GM12874 (cell line): ENCODE measurements at regions not wholly inside any gene's neighbourhood (a gene's known extent, or its start where the extent isn't known, plus 50 kb on each side); places are given as distances from the start of the nearest gene placed in this dataset.

Experiments
- TF ChIP-seq, protein P1 (sequence below): IDR thresholded peaks from 2 replicates; pipeline ENCODE4 v1.5.1; 2011; ENCODE audit warnings: low read depth, mild to moderate bottlenecking, control low read depth, low read length, moderate library complexity; ENCODE audit not compliant: insufficient read depth

DNA sequence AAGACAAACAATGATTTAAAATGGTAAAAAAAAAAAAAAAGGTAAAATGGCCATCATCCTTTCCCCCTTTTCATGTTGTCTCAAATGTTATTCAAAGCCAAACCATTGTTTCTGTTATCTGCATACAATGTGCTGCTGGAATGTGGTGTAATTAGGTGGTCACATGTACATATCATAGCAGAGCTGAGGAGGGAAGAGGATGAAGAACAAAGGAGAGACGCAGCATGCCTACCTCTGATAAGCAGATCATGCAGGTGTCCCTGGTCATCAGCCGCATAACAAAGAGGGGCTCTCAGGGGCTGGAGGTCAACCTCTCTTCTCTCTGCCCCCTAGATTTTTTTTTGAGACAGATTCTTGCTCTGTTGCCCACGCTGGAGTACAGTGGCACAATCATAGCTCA lies 141.0 kb downstream of the CARTPT start:
- TF ChIP-seq, protein P1, sequence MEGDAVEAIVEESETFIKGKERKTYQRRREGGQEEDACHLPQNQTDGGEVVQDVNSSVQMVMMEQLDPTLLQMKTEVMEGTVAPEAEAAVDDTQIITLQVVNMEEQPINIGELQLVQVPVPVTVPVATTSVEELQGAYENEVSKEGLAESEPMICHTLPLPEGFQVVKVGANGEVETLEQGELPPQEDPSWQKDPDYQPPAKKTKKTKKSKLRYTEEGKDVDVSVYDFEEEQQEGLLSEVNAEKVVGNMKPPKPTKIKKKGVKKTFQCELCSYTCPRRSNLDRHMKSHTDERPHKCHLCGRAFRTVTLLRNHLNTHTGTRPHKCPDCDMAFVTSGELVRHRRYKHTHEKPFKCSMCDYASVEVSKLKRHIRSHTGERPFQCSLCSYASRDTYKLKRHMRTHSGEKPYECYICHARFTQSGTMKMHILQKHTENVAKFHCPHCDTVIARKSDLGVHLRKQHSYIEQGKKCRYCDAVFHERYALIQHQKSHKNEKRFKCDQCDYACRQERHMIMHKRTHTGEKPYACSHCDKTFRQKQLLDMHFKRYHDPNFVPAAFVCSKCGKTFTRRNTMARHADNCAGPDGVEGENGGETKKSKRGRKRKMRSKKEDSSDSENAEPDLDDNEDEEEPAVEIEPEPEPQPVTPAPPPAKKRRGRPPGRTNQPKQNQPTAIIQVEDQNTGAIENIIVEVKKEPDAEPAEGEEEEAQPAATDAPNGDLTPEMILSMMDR = no peak

DNA sequence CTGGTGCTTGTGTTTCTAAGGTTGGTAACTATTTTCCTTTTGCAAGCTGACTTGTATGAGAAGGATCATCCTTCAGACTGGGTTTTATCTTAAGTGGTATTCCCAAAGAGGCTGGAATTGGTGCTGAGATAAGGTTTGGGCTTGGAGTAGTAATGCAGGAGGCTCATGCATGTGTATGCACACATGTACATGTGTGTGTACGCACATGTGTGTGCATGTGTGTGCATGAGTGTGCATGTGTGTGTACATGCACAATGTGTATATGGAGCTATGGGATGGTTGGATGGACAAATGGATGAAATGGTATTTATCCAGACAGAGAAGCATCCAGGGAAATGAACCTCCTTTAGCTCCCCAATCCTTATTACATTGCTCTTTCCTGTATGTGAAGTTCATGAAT lies 142.6 kb downstream of the CARTPT start:
- TF ChIP-seq, protein P1 = no peak

DNA sequence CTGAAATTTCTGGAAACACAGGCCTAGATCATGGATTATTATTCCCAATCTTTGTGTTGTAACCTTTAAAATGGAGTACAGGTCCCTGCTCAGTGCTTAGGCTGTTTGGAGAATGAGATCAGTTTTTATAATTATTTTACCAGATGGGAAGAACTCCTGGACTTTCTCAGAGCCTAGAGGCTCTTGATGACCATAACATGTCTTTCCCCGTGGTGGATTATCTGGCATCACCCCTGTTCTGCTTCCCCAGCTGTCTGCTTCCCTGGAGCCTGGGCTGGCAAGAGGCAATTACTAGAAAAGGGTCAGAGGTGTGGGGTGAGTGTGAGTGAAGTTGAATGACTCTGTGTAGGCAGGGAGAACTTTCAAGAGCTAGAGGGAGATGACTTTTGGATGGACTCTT lies 143.0 kb downstream of the CARTPT start:
- TF ChIP-seq, protein P1 = no peak

DNA sequence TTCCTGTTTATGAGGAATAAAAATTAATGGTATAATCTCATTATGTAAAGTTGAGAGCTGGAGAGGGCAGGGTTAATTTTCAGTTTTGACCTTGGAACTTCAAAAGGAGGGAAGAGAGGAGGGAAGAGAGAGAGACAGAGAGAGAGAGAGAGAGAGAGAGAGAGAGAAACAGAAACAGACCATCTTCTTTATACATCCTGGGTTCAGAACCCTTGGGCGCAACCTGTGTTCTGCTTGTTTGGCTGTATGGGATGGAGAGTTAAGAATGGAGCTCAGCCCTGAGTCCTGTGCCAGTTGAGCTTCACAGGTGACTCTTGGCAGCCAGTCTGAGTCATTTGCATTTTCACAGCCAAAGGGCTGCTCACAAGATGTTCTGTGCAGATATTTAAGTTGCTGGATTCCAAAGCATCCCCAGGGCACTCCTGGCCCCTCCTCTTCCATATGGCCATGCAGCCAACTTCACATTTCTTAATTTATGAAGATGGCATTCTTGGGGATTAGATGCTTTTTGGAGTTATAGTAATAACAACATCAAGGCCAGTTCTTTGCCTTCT lies 143.5 kb downstream of the CARTPT start:
- TF ChIP-seq, protein P1 = no peak

DNA sequence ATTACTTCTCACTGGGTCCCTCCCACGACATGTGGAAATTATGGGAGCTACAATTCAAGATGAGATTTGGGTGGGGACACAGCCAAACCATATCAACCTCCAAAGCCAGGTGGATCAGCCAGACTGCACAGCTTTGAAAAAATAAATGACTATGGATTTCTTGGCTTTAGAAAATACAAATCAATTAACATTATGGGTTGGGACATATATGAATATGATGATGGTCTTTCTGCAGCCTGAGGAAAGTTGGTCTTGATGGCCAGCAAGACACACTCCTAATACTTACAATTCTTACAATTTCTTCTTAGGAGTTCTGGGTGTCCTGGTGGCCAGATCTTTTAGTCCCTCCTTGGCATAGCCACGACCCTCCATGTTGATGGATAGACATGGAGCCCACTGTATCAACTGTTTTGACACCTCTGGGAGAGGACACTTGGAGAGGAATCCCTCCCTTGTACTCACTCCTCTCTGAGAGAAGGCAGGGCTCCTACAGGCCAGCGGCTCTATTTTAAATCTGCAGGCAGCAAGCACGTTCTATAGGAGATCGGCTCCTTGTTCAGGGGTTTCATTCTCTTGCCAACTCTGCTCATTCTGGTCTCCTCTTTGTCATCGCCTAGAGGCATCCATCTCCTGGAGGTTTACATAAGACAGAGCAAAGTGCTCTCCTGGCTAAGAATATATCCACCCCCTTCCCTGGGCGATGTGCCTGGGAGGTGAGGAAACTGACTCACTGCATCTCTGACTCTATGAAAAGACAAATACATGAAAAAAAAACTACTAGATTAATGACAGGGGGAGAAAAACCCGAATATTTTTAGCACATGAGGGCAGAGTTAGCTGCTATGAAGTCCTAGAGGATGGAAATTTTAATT lies 145.9 kb downstream of the CARTPT start:
- TF ChIP-seq, protein P1 = no peak

DNA sequence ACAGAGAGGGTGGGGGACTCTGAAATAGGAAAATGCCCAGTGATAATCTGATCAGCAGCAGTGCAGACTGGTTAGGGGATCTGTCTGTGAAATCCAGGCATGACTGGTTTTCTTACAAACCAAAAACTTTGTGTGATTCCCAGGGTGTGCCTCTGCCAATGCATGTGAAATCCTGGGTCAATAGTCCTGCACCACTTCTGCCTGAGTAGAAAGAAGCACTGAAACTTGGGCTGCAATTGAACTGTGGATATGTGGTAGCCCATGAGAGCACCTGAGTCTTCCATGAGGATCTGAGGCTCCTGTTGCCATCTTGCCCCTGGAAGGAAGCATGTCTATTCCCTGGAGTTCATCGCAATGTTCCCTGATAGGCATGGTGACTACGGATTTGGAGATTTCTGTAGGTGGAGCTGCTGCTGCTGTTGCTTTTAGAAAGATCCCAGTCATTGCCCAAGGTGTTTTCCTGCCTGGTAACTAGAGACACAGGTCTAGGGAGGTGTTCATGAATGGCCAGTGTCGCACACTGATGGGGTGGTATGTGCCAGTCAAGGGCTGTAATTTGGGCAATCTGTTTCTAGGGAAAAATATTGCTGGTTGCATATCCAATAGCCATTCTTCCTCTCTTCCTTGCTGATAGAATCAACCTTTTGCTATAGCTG lies 146.7 kb downstream of the CARTPT start:
- TF ChIP-seq, protein P1 = no peak

DNA sequence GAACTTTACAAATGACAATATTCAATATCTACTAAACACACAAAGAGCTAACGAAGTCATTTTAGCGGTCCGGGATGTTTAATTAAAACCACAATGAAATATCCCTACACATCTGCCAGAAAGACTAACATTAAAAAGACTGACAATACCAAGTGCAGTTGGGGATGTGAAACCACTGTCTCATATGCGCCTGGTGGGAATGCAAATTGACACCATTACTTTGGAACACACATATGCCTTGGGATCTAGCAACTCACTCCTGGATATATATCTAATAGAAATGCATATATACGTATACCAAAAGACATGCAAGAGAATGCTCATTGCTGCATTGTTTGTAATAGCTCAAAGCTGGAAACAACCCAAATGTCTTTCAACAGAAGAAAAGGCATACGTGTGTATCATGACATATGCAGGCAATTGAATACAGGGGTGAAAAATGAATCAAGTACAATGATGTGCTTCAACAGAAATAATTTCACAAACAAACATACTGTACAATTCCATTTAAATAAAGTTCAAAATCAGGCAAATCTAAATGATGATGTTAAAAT lies 153.3 kb downstream of the CARTPT start:
- TF ChIP-seq, protein P1 = no peak
